Embryonic facial prominence (tissue), 1 donor: ENCODE measurements at regions not wholly inside any gene's neighbourhood (a gene's known extent, or its start where the extent isn't known, plus 50 kb on each side); places are given as distances from the start of the nearest gene placed in this dataset.

ENCODE experiments used
- DNase-seq: peaks from one replicate; pipeline ENCODE4 v3.0.0-alpha.2; 2016; ENCODE audit errors: extremely low spot score

DNA sequence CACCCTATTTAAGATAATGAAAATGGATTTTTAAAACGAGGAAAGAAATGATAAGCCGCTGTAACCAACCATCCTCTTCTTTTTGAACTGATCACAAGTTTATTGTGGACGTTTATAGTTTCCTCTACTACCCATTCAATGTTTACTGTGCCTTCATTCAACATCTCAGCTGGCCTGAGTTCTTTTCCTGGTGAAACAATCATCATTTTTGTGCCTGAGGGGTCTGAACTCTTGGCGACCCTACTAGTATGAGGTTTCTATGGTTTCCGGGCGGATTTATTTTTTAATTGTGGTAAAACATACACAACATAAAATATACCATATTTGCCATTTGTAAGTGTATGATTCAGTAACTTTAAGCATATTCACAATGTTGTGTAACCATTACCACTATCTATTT, 100.7 kb downstream of the SPRY1 start:
- DNase-seq = no peak

DNA sequence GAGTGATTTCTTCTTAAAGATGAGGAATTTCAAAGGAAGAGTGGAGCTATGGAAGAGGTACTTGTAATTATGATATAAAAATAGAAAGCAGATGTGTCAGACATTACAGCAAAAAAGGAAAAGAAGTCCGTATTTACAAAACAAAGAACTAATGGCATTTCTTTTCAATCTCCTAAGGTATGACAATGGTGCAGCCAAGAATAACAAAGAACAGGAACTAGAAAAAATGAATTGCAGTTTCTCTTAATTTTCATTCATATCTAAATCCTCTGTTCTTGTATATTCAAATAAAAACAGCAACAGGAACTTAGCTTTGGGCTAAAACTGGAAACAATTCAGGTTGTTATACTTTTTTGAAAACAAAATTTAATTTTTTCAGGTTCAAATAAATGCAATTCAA, 105.1 kb downstream of the SPRY1 start:
- no peak for DNase-seq

DNA sequence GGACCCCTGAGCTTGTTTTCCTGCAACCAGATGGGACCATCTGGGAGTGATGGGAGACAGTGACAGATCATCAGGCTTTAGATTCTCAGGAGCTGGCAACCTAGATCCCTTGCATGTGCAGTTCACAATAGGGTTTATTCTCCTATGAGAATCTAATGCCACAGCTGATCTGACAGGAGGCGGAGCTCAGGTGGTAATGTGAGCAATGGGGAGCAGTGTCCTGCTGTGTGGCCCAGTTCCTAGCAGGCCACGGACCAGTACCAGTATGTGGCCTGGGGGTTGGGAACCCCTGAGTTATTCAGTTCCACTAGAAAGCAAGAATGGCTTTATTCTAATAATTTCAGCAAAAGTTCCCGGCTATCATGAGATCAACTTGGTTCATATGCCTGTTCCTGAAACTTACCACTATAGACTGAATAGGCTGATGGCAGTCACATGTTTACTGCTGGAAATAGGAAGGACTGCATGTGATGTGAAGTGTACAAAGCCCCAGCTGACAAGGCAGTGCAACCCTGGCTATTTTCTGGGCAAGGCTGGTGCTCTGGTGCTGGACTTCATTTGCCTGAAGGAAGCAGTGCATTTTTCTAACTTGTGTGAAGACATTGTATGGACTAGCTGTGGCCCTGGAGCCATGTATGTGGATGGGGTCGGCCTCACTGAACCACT, 107.2 kb downstream of the SPRY1 start:
- DNase-seq = no peak

DNA sequence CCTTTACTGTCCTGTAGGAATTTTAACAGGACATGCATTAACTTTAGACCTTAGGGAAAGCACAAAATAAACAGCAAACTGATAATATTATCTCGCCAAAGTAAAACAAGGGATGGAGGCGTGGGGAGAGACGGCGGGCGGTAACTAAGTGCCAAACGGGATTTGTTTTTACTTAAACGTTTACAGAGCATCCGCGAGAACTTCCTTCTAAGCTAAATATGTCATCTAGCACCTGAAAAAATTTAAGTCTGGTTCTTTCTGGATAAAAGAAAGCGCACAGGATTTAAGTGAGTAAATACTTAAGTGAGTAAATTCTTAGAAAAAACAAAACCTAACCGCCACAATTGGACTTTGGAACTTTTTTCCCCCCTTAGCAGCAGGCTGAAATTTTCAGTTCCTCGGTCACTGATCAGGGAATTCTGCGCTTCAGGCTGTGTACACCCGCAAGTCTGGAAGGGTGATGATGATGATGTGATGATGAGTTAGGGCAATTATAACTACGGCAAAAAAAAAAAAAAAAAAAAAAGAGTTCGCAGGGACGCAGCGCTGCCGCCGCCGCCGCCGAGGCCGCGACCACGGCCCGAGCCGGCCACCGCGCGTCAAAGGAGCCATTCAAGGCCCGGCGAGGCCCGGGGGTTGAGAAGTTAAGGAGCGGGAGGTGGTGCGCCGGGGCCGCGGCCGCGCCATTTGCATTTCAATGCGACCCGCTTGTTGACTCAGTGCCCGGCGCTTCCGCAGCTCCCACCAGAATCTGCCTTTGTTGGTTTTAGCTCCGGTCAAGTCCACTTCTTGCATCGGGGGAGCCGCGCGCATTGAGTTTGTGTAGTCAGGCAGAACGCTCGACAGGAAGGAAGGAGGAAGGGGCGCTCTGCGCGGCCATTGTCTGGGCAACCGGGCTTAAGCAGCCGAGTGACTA, 108.8 kb downstream of the SPRY1 start:
- peak; percentile 41 for DNase-seq

DNA sequence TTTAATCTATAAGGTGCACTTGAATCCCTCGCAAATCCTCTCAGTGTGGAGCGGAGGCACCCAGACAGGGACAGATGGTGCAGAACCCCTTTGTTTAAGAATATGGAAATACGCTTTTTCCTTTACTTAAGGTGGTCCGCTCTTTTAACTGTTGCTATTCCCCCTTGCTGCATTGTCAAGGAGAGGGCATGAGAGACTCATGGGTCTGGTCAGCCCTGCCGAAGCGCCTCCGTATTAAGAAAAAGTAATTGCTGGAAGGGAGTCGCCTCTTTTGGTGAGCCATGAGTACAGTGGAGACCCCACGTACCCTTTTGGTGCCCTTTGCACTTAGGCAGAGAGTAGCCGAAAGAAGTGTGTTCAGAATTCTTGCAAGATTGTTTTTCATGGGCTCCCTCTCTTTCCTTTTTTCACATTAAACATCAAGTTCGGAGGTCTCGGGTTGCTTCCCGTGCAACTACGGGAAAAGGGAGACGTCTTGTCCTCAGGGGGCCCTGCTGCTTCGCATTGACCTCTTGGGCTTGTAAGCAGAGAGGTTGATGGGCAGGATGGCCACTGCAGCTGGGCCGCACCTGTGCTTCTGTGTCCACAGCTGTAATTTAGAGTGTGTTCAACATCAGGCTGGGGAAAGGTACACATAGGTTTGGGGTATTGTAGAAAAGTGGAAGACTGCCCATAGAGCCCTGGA, 109.6 kb downstream of the SPRY1 start:
- DNase-seq = no peak

DNA sequence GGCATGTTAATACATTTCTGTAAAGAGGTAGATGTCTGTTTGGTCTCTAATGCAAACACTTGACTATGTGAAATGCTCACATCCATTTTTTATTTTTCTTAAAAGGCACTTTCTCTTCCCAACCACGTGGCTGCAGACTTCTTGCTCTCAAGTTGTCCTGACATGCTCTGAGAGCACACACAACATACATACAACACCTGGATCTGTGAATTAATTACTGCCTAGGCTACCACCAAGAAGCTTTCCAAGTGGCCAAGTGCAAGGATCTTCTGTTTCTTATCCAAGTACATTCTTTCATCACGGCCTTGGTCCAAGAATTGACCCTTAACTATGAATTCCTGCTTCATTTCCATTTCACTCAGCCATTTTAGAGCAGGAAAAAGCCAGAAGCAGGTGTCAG, 110.8 kb downstream of the SPRY1 start:
- DNase-seq = no peak

DNA sequence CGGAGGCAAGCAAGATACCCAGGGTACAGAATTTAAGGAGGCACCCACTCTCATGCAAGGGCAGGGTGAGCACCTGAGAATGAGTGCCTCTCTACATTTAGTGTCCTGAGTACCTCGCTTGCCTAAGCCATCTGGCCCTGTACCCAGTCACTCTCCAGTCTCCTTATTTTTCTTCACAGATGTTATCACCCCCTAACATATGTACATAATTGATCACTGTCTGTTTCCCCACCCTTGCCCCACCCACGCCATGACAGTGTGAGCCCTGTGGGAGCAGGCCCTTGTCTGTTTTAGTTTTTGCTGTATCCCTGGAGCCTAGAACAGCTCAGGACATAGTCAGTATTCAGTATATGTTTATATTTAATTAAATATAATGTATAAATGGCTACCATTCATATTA, 113.6 kb downstream of the SPRY1 start:
- DNase-seq = no peak

DNA sequence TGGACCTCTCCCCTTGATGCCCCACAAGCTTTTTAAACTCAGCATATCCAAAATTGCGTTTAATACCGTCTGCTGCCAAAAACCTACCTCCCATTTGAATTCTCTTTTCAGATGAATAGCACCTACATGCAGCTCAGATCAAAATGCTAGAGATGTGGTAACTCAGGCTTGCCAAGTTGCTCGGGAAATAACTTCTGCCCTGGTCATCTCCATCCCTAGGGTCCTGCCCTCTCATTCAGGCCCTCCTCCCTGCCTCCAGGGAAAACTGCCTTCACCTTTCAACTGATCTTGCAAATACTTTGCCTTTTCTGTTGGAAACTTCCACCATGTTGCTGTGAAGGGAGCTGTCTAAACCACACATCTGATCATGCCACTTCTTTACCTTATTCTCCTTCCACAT, 114.1 kb downstream of the SPRY1 start:
- no peak for DNase-seq

DNA sequence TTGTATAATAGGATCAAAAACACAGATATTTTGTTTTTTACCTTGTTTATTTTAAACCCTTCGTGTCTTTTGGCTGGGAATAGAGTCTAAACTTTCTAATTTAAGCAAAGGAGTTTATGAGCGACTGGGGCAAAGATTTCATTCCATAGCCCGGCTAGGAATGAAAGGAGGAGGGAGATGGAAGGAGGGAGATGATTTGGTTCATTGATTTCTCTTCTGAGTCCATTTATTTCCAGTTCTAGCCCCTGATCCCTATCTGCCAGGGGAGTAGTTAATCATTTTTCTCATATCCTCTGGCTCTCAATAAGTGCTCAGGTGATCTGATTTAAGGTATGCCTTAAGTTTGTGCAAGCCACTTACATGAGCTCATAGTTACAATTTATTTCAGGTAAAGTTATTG, 120.0 kb downstream of the SPRY1 start:
- DNase-seq = no peak

DNA sequence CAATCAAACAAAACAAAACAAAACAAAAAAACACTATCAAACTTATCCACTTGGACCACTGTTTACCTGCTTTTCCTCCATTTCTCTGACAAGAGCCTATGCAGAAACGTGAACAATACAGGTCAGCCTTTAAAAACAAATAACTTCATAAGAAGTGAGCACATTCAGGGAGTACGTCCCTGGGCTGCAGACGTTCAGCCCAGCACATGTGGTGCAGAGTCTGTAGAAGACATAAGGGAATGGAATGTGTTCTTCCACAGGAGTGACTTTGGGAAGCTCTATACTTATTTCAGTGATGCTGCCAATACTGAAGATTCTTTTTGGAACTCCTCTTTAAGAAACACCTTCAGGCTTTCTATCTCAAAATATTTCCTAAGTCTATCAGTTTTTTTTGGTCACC, 120.6 kb downstream of the SPRY1 start:
- DNase-seq = no peak

DNA sequence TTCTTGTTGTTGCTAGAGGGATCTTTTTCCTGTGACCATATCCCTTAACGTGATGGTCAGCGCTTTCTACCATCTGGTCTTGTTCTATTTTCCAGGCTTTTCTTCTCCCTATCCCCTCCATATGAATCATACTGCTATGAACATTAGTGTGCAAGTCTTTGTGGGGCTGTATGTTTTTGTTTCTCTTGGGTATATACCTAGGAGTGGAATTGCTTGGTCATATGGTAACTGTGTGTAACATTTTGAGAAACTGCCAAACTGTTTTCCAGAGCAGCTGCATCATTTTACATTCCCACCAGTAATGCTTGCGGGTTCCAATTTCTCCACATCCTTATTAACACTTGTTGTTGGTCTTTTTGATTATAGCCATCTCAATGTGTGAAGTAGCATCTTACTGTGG, 121.4 kb downstream of the SPRY1 start:
- no peak for DNase-seq

DNA sequence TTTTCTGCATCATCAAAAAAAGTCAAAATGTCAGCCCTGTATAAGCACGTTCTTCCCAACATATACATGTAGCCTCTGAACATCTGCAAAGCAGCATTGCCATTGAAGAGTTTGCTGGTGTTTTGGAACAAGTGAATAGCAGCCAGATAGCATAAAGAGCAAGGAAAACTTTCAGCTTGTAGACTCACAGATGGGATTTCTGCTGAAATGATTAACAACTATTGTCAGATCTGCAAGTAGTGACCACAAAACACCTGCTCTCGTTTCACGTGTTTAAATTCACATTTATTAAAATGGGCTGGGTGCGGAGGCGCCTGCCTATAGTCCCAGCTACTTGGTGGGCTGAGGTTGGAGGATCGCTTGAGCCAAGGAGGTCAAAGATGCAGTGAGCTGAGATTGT, 123.7 kb downstream of the SPRY1 start:
- DNase-seq = no peak

DNA sequence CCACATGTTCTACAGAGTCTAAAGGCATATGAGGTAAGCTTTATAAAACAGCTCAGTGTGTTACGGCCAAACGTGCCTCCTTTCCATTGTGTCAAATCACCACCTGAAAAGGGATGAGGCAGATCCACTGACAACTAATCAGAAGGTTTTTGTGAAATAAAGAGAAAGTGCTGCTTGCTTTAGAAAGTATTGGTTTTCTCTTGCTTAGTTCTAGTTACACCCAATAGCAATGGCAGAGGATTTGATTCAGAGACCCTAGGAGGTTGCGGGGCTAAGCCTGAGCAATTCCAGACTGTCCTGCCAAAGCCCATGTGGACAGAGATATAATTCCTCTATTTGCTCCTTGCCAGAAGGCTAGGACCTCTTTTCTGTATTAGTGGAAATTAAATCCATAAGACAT, 125.5 kb downstream of the SPRY1 start:
- DNase-seq = no peak

DNA sequence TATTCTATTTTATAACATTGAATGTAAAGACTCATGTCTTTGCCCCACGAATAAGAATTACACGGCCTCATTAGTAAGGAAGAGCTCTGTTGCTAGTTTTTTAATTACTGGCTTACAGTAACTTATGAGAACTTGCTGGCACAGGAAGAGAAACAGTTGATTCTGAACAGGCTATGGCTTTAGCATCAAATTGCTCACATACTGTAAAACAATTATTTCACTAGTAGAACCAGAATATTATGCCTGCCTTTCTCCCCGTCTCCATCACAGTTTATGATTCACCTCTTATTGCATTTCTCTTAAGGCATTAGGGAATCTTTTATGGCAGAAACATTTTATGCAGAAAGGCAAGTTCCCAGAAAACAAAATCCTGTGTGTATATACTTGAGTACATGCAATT, 126.1 kb downstream of the SPRY1 start:
- no peak for DNase-seq

DNA sequence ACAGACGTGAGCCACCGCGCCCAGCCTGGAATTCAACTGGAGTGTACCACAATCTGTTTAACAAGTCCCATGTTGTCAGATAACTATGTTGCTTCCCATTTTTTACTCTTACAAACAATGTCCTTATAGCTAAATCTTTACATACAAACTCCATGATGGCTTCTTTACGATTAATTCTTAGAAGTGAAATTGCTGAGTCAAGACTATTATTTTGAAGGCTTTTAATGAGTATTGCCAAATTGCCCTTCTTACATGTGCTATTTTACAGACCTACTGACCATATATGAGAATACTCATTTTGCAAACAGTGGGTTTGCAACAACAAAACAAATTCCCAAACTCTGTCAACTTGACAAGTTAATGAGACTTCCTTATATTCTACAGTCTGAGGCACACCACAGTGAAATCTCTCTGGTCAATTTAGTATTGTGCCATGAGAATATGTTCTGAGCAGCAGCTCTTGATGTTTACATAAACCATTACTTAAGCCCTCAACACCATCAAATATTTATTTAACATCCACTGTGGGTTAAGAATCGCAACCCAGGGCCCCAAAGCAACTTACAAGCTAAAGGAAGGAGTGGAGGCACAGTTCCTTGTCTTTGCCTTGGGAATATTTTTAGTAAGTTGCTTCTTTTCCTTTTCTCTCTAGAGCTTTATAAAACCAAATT, 128.5 kb downstream of the SPRY1 start:
- DNase-seq = no peak

DNA sequence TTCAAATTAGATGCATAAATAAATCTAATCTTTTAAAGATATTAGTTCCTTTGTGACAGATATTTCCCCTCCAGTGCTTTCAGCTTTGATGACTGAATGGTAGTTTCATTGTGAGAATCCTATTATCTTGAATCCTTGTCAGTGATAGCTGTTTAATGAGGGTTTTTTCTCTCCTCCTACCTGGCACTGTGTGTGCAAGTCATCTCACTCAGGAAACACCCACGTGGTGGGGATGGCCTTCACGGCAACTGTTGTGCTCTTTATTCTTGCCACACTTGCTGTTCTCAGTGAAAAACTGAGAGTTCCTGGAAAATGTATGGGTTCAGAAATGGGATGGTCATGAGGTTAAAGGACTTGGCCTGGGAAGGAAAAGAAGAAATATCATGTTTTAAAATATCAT, 129.9 kb downstream of the SPRY1 start:
- DNase-seq = no peak

DNA sequence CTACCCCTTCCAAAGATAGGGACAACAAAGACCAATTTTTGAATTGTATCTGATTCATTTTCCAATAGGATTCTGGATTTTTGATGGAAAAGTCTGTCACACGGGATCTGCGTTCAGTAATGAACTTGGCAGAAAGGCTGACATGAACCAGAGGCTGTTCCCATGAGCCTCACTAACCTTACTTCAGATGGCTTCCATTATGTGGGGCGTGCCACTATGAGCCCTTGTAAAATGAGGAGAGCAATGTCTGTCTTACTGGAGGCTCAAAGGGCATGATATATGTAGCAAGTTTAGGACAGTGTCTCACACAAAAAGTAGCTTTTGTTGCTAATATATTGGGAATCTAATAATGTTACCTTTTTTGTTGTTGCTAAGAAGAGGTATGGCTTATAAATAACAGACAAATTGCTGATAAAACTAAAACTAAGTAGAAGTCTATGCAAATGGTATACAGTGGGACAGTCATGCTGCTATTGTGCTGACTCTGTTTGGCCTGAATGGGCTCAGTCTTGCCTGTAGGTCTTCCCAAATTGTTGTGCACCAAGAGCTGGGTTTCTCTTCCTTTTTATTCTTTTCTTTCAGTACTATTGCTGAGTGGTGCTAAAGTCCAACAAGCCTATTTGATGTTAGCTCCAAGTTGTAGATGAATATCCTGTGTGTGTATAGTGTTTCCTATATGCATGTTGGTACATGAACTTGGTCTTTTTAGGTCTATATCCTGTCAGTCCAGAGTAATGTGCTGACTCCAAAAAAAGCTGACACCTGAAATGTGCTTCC, 132.1 kb downstream of the SPRY1 start:
- DNase-seq = no peak

DNA sequence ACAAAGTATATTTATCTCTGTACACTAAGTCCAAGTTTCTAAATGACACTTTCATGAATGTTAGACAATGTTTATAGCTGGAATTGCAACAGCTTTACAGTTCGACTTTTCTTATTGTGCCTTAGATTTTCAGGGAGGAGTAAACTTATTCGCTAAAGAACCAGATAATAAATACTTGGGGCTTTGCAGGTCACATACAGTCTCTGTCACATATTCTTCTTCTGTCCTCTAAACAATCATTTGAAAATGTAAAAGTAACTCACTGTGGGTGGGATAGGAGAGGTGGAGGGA, 132.6 kb downstream of the SPRY1 start:
- DNase-seq = no peak

DNA sequence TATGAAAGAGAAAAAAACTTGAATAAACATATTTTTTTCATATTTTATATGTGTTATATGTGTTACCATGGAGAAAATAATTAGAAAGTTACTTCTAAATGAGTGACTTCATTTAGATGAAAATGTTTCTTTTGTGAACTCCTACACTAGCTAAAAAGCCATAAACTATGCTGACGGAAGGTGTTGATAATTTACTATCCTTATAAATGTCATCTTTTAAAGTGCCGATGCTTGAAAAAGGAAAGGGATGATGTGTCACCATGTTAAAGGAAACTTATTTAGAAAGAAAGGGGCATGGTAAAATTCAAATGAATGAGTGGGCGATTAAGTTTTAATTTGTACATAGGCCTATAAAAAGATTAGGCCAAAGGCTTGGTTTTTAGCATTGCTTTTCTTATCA, 133.8 kb downstream of the SPRY1 start:
- DNase-seq = no peak

DNA sequence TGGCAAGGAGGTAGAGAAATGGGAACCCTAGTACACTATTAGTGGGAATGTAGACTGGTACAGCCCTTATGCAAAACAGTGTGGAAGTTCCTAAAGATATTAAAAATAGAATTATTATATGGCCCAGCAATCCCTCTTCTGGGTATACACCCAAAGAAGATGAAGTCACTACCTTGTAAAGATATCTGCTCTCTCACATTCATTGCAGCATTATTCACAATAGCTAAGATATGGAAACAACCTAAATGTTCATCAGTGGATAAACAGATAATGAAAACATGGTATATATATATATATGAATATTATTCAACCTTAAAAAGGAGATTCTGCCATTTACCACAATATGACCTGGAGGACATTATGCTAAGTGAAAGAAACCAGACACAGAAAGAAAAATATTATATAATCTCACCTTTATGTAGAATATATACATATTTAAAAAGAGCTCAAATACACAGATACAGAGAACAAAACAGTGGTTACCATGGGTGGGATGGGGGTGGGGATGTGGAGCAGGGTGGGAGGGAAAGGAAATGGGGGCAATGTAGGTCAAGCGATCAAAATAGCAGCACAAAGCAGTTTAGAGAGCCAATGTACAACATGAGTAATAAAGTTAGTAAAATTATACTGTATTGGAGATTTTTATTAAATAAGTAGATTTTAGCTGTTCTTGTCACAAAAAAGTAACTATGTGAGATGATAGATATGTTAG, 138.6 kb downstream of the SPRY1 start:
- DNase-seq = no peak

DNA sequence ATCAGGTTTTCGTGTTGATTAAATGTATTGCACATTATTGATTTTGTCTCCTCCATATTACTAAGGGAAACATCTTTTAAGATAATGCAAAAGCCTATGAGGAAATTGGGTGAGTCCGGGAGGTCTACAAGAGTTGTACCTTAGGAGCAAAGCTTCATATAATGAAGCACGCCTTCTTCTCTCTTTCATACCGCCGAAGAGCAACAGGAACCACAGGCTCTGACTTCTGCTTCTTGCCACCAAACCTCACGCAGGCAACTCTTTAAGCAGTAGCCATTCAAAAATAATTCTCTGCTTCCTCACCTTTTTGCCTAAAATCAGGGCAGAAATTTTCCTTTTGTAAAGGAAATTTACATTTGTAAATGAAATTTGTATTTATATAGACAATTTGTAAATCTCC, 139.6 kb downstream of the SPRY1 start:
- no peak for DNase-seq
